GM18873 (cell line): ENCODE measurements at regions not wholly inside any gene's neighbourhood (a gene's known extent, or its start where the extent isn't known, plus 50 kb on each side); places are given as distances from the start of the nearest gene placed in this dataset.
"Not testable (repeated sequence)": the region's sequence is repeated elsewhere in the genome, so short reads cannot be mapped to it uniquely, and the experiment has no call there.

Source experiments
- ATAC-seq: cut with Tn5 transposase; IDR thresholded peaks from one replicate; pipeline ENCODE4 v1.9.1; 2021; ENCODE audit warnings: mild to moderate bottlenecking, moderate library complexity, moderate number of reproducible peaks; ENCODE audit not compliant: unreplicated experiment, low FRiP score

GRCh38 chr6:163886428-163886827, 471.9 kb downstream of the QKI start:
- no peak for ATAC-seq

GRCh38 chr6:163883984-163884383, 469.5 kb downstream of the QKI start:
- ATAC-seq: no peak

GRCh38 chr6:163878698-163879097, 464.2 kb downstream of the QKI start:
- no peak for ATAC-seq

- no peak for ATAC-seq
These were observed 463.5 kb downstream of the QKI start for GRCh38 chr6:163877877-163878639.

- ATAC-seq: no peak
These were observed 461.9 kb downstream of the QKI start for GRCh38 chr6:163876391-163876790.

- no peak for ATAC-seq
These were observed 460.3 kb downstream of the QKI start for GRCh38 chr6:163874784-163875183.

GRCh38 chr6:163872335-163872734, 457.8 kb downstream of the QKI start:
- ATAC-seq: no peak

- ATAC-seq: no peak
These were observed 457.1 kb downstream of the QKI start for GRCh38 chr6:163871616-163872015.

- no peak for ATAC-seq
These were observed 453.2 kb downstream of the QKI start for GRCh38 chr6:163867518-163868292.

GRCh38 chr6:163866192-163866591, 451.7 kb downstream of the QKI start:
- no peak for ATAC-seq

GRCh38 chr6:163863565-163863964, 449.0 kb downstream of the QKI start:
- no peak for ATAC-seq

- no peak for ATAC-seq
These were observed 448.2 kb downstream of the QKI start for GRCh38 chr6:163862701-163863100.

- no peak for ATAC-seq
These were observed 447.1 kb downstream of the QKI start for GRCh38 chr6:163861627-163862026.

- no peak for ATAC-seq
These were observed 446.0 kb downstream of the QKI start for GRCh38 chr6:163860287-163861081.

GRCh38 chr6:163858870-163859269, 444.4 kb downstream of the QKI start:
- not testable (repeated sequence) for ATAC-seq

GRCh38 chr6:163857421-163857820, 442.9 kb downstream of the QKI start:
- ATAC-seq: no peak

GRCh38 chr6:163850874-163851273, 436.4 kb downstream of the QKI start:
- no peak for ATAC-seq

GRCh38 chr6:163844761-163845160, 430.2 kb downstream of the QKI start:
- no peak for ATAC-seq

- no peak for ATAC-seq
These were observed 429.8 kb downstream of the QKI start for GRCh38 chr6:163844357-163844756.

GRCh38 chr6:163843218-163843617, 428.7 kb downstream of the QKI start:
- ATAC-seq: no peak

- peak; percentile 76 for ATAC-seq
These were observed 427.9 kb downstream of the QKI start for GRCh38 chr6:163842467-163842866.
